Adipocyte (in vitro differentiated cells): ENCODE measurements at regions not wholly inside any gene's neighbourhood (a gene's known extent, or its start where the extent isn't known, plus 50 kb on each side); places are given as distances from the start of the nearest gene placed in this dataset.
"Not testable (repeated sequence)": the region's sequence is repeated elsewhere in the genome, so short reads cannot be mapped to it uniquely, and the experiment has no call there.

ENCODE experiments used
- DNase-seq: peaks from one replicate; pipeline ENCODE4 v3.0.0-alpha.2; 2015; ENCODE audit warnings: low read depth
- H3K27me3 ChIP-seq: replicated peaks from 2 replicates; pipeline ENCODE4 v1.7.0; 2013; ENCODE audit warnings: mild to moderate bottlenecking, low read length, moderate library complexity; ENCODE audit not compliant: control insufficient read depth, insufficient read depth
- H3K36me3 ChIP-seq: 2 replicates; pipeline ENCODE4 v1.7.0; 2013; ENCODE audit warnings: low read length, mild to moderate bottlenecking, moderate library complexity; ENCODE audit not compliant: control insufficient read depth, insufficient read depth, severe bottlenecking
- H3K4me1 ChIP-seq: 2 replicates; pipeline ENCODE4 v1.7.0; 2013; ENCODE audit warnings: mild to moderate bottlenecking, low read length, moderate library complexity; ENCODE audit not compliant: control insufficient read depth, insufficient read depth
- H3K4me3 ChIP-seq: 2 replicates; pipeline ENCODE4 v1.7.0; 2013; ENCODE audit warnings: mild to moderate bottlenecking, low read length, moderate library complexity
- H3K9ac ChIP-seq: 2 replicates; pipeline ENCODE4 v1.7.0; 2013; ENCODE audit warnings: mild to moderate bottlenecking, low read length, moderate library complexity
- H3K9me3 ChIP-seq: 2 replicates; pipeline ENCODE4 v1.7.0; 2013; ENCODE audit warnings: mild to moderate bottlenecking, low read length, moderate library complexity; ENCODE audit not compliant: control insufficient read depth

DNA sequence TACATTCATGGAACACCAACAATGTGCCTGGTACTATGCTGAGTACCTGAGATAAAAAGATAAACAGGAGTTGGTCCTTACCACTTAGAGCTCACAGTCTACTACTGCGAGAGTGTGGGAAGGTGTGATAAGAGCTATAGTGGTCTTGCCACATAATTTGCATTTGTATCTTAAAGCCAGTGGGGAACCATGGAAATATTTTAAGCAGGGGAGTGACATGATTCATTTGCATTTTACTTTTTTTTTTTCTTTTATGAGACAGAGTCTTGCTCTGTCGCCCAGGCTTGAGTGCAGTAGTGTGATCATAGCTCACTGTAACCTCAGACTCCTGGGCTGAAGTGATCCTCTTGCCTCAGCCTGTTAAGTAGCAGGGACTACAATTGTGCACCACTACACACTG lies 53.6 kb downstream of the SRGAP2 start:
- not testable (repeated sequence) for DNase-seq, H3K27me3 ChIP-seq, H3K36me3 ChIP-seq, H3K4me3 ChIP-seq, H3K4me1 ChIP-seq, H3K9ac ChIP-seq, H3K9me3 ChIP-seq

GRCh38 chr1:206261473-206261872 lies 58.1 kb downstream of the SRGAP2 start:
- not testable (repeated sequence) for H3K9me3 ChIP-seq

DNA sequence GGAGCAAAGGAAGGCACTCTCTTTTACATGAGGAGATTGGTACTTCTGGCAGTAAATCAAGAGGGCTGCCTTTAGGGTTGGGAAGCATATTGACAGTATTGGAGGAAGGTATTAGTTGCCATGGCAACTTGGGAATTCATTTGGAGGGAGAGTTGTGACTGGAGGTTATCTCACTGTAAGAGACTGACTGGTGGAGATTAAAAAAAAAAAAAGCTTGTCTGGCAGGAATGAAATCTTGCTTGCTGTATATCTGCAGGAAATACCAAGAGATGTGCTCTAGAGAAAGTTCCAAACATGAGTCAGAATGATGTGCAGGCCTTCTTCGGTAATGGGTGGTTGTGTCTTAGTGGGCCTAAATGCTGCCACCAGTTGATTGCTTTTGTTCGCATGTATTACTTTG lies 59.1 kb downstream of the SRGAP2 start:
- not testable (repeated sequence) for DNase-seq, H3K36me3 ChIP-seq, H3K4me1 ChIP-seq, H3K9me3 ChIP-seq, H3K9ac ChIP-seq, H3K27me3 ChIP-seq, H3K4me3 ChIP-seq

More at GRCh38 chr1:206261473-206261872, 58.1 kb downstream of the SRGAP2 start:
- H3K27me3 ChIP-seq, H3K9ac ChIP-seq, H3K36me3 ChIP-seq, H3K4me1 ChIP-seq, DNase-seq, H3K4me3 ChIP-seq: not testable (repeated sequence)

DNA sequence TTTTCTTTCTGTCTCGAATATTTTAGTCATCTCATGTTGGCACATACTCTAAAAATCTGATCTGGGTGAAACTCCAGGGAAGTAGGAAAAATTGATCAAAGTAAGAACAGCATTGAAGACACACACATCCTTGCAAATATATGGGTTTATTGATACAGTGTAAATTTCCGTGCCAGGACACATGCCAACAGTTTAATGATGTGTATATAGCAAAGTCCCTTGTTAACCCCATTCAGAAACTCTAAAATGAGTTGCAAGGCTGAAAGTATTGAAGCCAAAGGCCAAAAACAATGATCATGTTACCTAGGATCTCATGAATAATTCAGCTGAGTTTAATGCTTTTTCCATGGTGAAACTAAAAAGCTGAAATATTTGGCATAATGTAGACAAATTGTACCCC lies 61.6 kb downstream of the SRGAP2 start:
- not testable (repeated sequence) for DNase-seq, H3K36me3 ChIP-seq, H3K9me3 ChIP-seq, H3K9ac ChIP-seq, H3K4me3 ChIP-seq, H3K27me3 ChIP-seq, H3K4me1 ChIP-seq

DNA sequence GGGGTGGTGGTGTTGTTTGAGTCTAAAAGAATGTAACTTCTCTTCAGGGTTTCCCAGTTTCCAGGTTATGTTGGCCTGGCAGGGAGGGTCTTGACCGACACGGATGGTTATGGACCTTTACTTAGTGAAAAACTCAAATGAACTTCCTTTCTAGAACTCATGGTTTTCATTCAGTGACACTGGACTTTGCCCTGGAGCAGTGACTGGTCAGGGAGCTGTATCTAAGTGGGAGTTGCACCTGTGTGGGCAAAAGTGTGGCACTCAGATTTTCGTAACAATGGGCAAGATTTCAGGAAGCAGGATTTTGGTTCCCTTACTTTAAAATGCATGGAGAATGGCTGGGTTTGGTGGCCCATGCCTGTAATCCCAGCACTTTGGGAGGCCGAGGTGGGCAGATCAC lies 67.8 kb downstream of the SRGAP2 start:
- not testable (repeated sequence) for H3K27me3 ChIP-seq, H3K9me3 ChIP-seq, H3K36me3 ChIP-seq, H3K9ac ChIP-seq, H3K4me3 ChIP-seq, H3K4me1 ChIP-seq, DNase-seq

- DNase-seq, H3K36me3 ChIP-seq, H3K9me3 ChIP-seq, H3K4me1 ChIP-seq, H3K9ac ChIP-seq, H3K27me3 ChIP-seq, H3K4me3 ChIP-seq: not testable (repeated sequence)
These were observed 69.8 kb downstream of the SRGAP2 start for GRCh38 chr1:206273104-206273503.

GRCh38 chr1:206276143-206276542 lies 72.8 kb downstream of the SRGAP2 start:
- not testable (repeated sequence) for H3K4me3 ChIP-seq, H3K27me3 ChIP-seq, H3K9ac ChIP-seq, H3K36me3 ChIP-seq, DNase-seq, H3K4me1 ChIP-seq, H3K9me3 ChIP-seq

DNA sequence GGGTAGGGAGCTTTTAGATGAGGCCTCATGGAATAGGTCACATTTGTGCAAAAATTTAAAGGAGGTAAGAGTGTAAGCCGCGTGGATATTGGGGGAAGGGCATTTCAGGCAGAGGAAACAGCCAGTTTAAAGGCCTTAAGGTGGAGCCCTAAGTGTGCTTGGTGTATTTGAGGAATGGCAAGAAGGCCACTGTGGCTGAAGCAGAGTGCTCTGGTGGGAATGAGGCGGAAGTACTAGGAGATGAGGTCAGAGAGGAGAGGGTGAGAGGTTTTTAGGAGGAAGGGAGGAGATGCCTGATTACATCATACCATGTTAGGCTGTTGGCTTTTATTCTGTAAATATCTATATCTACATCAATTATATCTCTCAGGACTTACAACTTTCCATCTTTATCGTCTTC lies 75.3 kb downstream of the SRGAP2 start:
- not testable (repeated sequence) for H3K36me3 ChIP-seq, DNase-seq, H3K27me3 ChIP-seq

GRCh38 chr1:206280683-206281082 lies 77.3 kb downstream of the SRGAP2 start:
- not testable (repeated sequence) for H3K9me3 ChIP-seq, H3K36me3 ChIP-seq, H3K9ac ChIP-seq, H3K4me1 ChIP-seq, DNase-seq, H3K4me3 ChIP-seq, H3K27me3 ChIP-seq

More for the DNA sequence above, 75.3 kb downstream of the SRGAP2 start:
- H3K4me3 ChIP-seq, H3K4me1 ChIP-seq, H3K9ac ChIP-seq, H3K9me3 ChIP-seq: not testable (repeated sequence)

GRCh38 chr1:206281912-206282654 lies 78.7 kb downstream of the SRGAP2 start:
- H3K4me3 ChIP-seq, DNase-seq, H3K9me3 ChIP-seq, H3K27me3 ChIP-seq, H3K36me3 ChIP-seq, H3K9ac ChIP-seq, H3K4me1 ChIP-seq: not testable (repeated sequence)

DNA sequence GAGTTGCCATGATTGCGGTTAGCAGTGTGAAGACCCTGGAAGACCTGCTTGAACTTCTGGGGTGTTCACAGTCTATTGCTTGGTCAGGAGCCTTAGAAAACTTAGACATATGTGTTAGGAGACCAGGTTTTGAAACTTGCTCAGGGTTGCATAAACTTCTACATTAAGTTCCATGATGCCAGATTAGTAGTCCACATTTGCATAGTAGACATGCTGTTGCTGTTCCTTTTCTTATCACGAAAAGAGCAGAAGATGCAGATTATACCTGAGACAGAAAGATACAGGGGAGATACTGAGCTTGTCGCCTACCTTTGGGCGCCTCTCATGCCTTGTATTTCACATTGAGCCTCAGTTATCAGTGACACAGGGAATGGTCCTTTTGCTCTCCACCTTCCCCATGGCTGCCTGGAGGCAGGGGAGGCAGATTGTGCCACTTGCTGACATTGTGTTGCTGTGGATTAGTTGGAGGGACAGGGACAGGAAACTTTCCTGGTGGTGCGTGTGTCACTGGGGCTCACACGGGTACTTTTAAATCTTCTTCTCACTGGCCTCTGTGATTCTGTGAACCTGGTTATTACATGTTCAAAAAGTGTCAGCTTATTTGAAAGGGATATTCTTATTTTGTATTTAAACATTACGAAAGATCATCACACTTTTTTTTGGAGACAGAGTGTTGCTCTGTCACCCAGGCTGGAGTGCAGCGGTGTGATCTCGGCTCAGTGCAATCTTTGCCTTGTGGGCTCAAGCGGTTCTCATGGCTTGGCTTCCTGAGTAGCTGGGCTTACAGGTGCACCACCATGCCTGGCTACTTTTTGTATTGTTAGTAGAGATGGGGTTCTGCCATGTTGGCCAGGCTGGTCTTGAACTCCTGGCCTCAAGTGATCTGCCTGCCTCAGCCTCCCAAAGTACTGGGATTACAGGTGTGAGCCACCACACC lies 82.0 kb downstream of the SRGAP2 start:
- not testable (repeated sequence) for H3K4me1 ChIP-seq, H3K9me3 ChIP-seq, H3K4me3 ChIP-seq, H3K36me3 ChIP-seq, H3K27me3 ChIP-seq, DNase-seq, H3K9ac ChIP-seq
